Immature natural killer cell (primary cell): ENCODE measurements at regions not wholly inside any gene's neighbourhood (a gene's known extent, or its start where the extent isn't known, plus 50 kb on each side); places are given as distances from the start of the nearest gene placed in this dataset.
"Not testable (repeated sequence)": the region's sequence is repeated elsewhere in the genome, so short reads cannot be mapped to it uniquely, and the experiment has no call there.

ENCODE experiments used
- DNase-seq, 3 donors: peaks; one replicate each; pipeline ENCODE4 v3.0.0; 2022; ENCODE audit warnings: mixed read lengths in 1 of 3
- H3K27ac Mint-ChIP-seq, 6 donors: one replicate each; pipeline ENCODE4 v1.8.0; 2020; ENCODE audit warnings: mixed read lengths in 6 of 6, mild to moderate bottlenecking in 5 of 6, inconsistent platforms in 4 of 6, moderate library complexity in 3 of 6
- H3K27me3 Mint-ChIP-seq, 3 donors: one replicate each; pipeline ENCODE4 v1.8.0; 2020 to 2021; ENCODE audit warnings: low read depth in 3 of 3, mild to moderate bottlenecking in 3 of 3, mixed read lengths in 3 of 3, moderate library complexity in 3 of 3, inconsistent platforms in 1 of 3
- H3K36me3 Mint-ChIP-seq, 3 donors: one replicate each; pipeline ENCODE4 v1.8.0; 2020; ENCODE audit warnings: mixed read lengths in 3 of 3, inconsistent platforms in 2 of 3, mild to moderate bottlenecking in 2 of 3
- H3K4me1 Mint-ChIP-seq, 2 donors: one replicate each; pipeline ENCODE4 v1.8.0; 2020; ENCODE audit warnings: inconsistent platforms in 2 of 2, mild to moderate bottlenecking in 2 of 2, mixed read lengths in 2 of 2, moderate library complexity in 1 of 2
- H3K4me3 Mint-ChIP-seq, 5 donors: one replicate each; pipeline ENCODE4 v1.8.0; 2020; ENCODE audit warnings: mild to moderate bottlenecking in 5 of 5, mixed read lengths in 5 of 5, inconsistent platforms in 3 of 5, moderate library complexity in 3 of 5
- H3K9me3 Mint-ChIP-seq, 6 donors: one replicate each; pipeline ENCODE4 v1.8.0; 2020; ENCODE audit warnings: mild to moderate bottlenecking in 6 of 6, mixed read lengths in 6 of 6, inconsistent platforms in 4 of 6, moderate library complexity in 3 of 6

DNA sequence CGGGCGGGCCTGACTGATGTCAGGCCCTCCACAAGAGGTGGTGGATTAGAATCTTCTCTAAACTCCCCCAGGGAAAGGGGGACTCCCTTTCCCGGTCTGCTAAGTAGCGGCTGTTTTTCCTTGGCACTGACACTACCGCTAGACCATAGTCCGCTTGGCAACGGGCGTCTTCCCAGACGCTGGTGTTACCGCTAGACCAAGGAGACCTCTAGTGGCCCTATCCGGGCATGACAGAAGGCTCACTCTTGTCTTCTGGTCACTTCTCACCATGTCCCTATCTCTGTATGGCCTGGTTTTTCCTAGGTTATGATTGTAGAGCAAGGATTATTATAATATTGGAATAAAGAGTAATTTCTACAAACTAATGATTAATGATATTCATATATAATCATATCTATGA lies 318.2 kb upstream of the DKK2 start:
- H3K27ac Mint-ChIP-seq, H3K36me3 Mint-ChIP-seq, H3K4me3 Mint-ChIP-seq, DNase-seq, H3K9me3 Mint-ChIP-seq, H3K27me3 Mint-ChIP-seq, H3K4me1 Mint-ChIP-seq: not testable (repeated sequence)

GRCh38 chr4:107351196-107351595 lies 315.1 kb upstream of the DKK2 start:
- Mint-ChIP-seq H3K27me3 (peaks cover 0 to 2% (median 0%) of the 10 kb centered on the region in 3 donors), H3K9me3 (peaks cover 0 to 5% (median 3%) of the 10 kb centered on the region in 6 donors), H3K36me3 (no peaks in the 10 kb centered on the region), H3K4me3 (no peak overlapping the region), H3K4me1 (no peaks in the 10 kb centered on the region), H3K27ac (no peak overlapping the region)
- DNase-seq: no peak

DNA sequence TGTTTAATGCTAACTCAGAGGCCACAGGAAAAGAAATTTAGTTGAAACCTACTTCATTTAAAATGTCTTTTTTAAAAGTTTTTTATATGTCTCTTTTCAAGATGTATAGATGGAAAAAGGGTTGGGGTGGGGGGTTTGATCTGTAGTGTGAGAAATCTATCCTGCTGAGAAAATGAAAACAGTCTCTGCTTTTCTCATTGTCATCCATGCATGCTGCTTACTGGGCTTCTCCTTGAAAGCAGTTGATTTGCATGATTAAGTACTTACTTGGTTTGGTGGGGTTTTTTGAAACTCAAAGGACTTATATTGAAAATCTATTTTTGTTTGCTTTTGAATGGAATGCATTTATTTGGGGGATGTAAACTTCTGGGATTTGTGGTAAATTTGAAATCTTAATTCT lies 313.6 kb upstream of the DKK2 start:
- no peak for DNase-seq
- no peak overlapping the region for H3K4me3 Mint-ChIP-seq
- H3K27me3 Mint-ChIP-seq: peaks cover 0 to 2% (median 1%) of the 10 kb centered on the region in 3 donors
- H3K27ac Mint-ChIP-seq: no peak overlapping the region
- no peaks in the 10 kb centered on the region for H3K36me3 Mint-ChIP-seq
- peaks cover 0 to 5% (median under 1%) of the 10 kb centered on the region in 6 donors for H3K9me3 Mint-ChIP-seq
- no peaks in the 10 kb centered on the region for H3K4me1 Mint-ChIP-seq

DNA sequence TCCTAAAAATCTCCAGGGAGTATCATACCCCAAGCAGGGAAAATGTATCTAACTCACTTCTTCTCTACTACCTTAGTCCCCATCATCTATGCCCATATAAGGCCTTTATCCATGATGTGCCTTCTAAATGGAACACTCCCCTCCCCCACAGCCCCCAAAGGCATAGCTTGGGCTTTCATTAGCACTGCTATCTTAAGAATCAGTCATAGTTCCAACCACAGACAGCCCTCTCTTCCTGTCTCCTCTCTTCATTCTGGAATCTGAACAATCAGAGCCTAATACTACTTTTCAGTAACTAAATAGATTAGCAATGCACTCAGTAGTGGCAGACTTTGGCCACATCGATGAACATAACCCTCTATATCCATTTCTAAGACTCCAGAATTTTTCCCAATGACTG lies 313.2 kb upstream of the DKK2 start:
- no peak overlapping the region for H3K4me3 Mint-ChIP-seq
- no peak for DNase-seq
- H3K36me3 Mint-ChIP-seq: no peaks in the 10 kb centered on the region
- H3K9me3 Mint-ChIP-seq: peaks cover 0 to 5% (median 0%) of the 10 kb centered on the region in 6 donors
- no peak overlapping the region for H3K27ac Mint-ChIP-seq
- no peaks in the 10 kb centered on the region for H3K4me1 Mint-ChIP-seq
- peaks cover 0 to 2% (median 1%) of the 10 kb centered on the region in 3 donors for H3K27me3 Mint-ChIP-seq

- Mint-ChIP-seq H3K36me3 (no peaks in the 10 kb centered on the region), H3K27ac (no peak overlapping the region), H3K27me3 (peaks cover 0 to 2% (median 1%) of the 10 kb centered on the region in 3 donors), H3K4me3 (no peak overlapping the region), H3K9me3 (peaks cover 0 to 1% (median 0%) of the 10 kb centered on the region in 6 donors), H3K4me1 (no peaks in the 10 kb centered on the region)
- DNase-seq: no peak
Measured at GRCh38 chr4:107348188-107349050, 312.3 kb upstream of the DKK2 start.

GRCh38 chr4:107333518-107333917 lies 297.4 kb upstream of the DKK2 start:
- peaks cover 0 to 1% (median 0%) of the 10 kb centered on the region in 3 donors for H3K27me3 Mint-ChIP-seq
- H3K9me3 Mint-ChIP-seq: peaks cover 2 to 23% (median 10%) of the 10 kb centered on the region in 6 donors
- no peaks in the 10 kb centered on the region for H3K4me1 Mint-ChIP-seq
- no peak overlapping the region for H3K27ac Mint-ChIP-seq
- H3K36me3 Mint-ChIP-seq: no peaks in the 10 kb centered on the region
- no peak for DNase-seq
- no peak overlapping the region for H3K4me3 Mint-ChIP-seq

DNA sequence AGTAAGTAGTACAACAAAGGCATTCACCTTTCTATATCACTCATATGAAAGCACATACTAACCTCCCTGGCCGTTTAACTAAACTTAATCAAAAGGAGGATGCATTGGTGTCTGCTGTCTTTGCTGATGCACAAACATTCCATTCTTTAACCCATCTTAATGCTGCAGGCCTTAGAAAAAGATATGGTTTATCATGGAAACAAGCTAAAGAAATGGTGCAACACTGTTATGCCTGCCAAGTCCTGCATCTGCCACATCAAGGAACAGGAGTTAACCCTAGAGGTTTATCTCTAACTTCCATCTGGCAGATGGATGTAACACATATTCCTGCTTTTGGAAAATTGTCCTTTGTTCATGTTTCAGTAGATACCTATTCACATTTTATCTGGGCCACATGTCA lies 296.5 kb upstream of the DKK2 start:
- H3K27me3 Mint-ChIP-seq, H3K27ac Mint-ChIP-seq: not testable (repeated sequence)

DNA sequence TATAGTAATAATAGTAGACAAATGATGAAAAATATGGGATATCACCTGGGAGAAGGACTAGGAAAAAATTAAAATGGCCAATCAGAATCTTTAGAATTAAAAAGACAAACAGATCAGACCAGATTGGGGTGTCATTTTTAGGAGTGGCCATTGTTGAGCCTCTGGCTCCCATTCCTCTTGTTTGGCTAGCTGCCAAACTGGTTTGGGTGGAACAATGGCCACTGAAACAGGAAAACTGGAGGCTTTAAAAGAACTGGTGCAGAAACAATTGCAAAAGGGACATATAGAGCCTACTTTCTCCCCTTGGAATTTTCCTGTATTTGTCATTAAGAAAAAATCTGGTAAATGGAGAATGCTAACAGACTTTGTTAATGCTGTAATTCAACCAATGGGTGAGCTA lies 294.8 kb upstream of the DKK2 start:
- Mint-ChIP-seq H3K27ac (no peak overlapping the region), H3K4me3 (no peak overlapping the region), H3K36me3 (no peaks in the 10 kb centered on the region), H3K9me3 (peaks cover 4 to 25% (median 12%) of the 10 kb centered on the region in 6 donors), H3K4me1 (no peaks in the 10 kb centered on the region), H3K27me3 (peaks cover 0 to 1% (median 1%) of the 10 kb centered on the region in 3 donors)
- no peak for DNase-seq

More for the DNA sequence above, 296.5 kb upstream of the DKK2 start:
- H3K36me3 Mint-ChIP-seq, DNase-seq, H3K4me3 Mint-ChIP-seq, H3K4me1 Mint-ChIP-seq: not testable (repeated sequence)
- peaks cover 4 to 25% (median 15%) of the 10 kb centered on the region in 6 donors for H3K9me3 Mint-ChIP-seq

GRCh38 chr4:107319386-107319785 lies 283.3 kb upstream of the DKK2 start:
- H3K4me1 Mint-ChIP-seq: no peaks in the 10 kb centered on the region
- no peak overlapping the region for H3K27ac Mint-ChIP-seq
- H3K9me3 Mint-ChIP-seq: peaks cover 0 to 14% (median 3%) of the 10 kb centered on the region in 6 donors
- no peak for DNase-seq
- no peaks in the 10 kb centered on the region for H3K27me3 Mint-ChIP-seq
- H3K4me3 Mint-ChIP-seq: no peak overlapping the region
- no peaks in the 10 kb centered on the region for H3K36me3 Mint-ChIP-seq

DNA sequence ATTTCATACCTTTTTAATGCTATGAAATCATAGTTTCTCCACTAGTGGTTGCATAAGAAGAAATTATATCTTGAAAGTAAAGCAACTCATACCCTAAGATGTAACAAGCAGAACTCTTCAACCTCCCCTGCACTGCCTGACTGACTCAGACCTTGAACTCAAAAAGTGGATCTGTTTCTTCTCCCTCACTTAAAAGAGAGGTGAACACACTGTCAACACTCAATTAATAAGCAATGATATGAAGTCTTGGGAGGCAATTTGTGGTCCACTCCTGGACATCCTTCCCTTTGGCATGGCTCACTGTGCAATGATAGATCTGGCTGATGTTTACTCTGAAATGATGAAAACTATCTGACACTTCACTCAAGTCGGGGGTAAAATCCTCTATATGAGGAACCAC lies 282.0 kb upstream of the DKK2 start:
- no peaks in the 10 kb centered on the region for H3K27me3 Mint-ChIP-seq
- peaks cover 0 to 19% (median 3%) of the 10 kb centered on the region in 6 donors for H3K9me3 Mint-ChIP-seq
- no peak overlapping the region for H3K27ac Mint-ChIP-seq
- H3K4me1 Mint-ChIP-seq: no peaks in the 10 kb centered on the region
- no peaks in the 10 kb centered on the region for H3K36me3 Mint-ChIP-seq
- DNase-seq: no peak
- H3K4me3 Mint-ChIP-seq: no peak overlapping the region

GRCh38 chr4:107317611-107318010 lies 281.5 kb upstream of the DKK2 start:
- no peaks in the 10 kb centered on the region for H3K4me1 Mint-ChIP-seq
- H3K9me3 Mint-ChIP-seq: peaks cover 0 to 19% (median 3%) of the 10 kb centered on the region in 6 donors
- no peak overlapping the region for H3K27ac Mint-ChIP-seq
- H3K27me3 Mint-ChIP-seq: no peaks in the 10 kb centered on the region
- no peak overlapping the region for H3K4me3 Mint-ChIP-seq
- no peaks in the 10 kb centered on the region for H3K36me3 Mint-ChIP-seq
- DNase-seq: no peak

DNA sequence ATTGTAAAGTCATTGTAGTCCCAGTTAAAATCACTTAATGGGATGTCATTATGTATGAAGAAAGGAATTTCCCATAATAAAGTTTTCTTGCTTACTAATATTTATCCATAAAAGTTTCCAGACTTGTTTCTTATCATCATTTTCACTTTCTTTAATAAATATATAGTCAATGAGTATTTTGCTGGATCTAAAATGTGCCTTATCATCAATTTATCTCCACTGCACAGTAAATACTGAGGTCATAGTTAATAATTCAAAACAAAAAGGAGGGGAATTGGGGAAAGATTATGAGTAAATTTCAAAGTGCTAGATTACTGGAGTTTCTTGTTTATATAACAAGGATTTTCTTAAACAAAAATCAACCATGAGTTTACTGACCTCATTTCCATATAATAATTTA lies 279.5 kb upstream of the DKK2 start:
- Mint-ChIP-seq H3K9me3 (peaks cover 0 to 7% (median 1%) of the 10 kb centered on the region in 6 donors), H3K4me1 (no peaks in the 10 kb centered on the region), H3K27ac (no peak overlapping the region), H3K27me3 (no peaks in the 10 kb centered on the region), H3K36me3 (no peaks in the 10 kb centered on the region), H3K4me3 (no peak overlapping the region)
- DNase-seq: no peak

DNA sequence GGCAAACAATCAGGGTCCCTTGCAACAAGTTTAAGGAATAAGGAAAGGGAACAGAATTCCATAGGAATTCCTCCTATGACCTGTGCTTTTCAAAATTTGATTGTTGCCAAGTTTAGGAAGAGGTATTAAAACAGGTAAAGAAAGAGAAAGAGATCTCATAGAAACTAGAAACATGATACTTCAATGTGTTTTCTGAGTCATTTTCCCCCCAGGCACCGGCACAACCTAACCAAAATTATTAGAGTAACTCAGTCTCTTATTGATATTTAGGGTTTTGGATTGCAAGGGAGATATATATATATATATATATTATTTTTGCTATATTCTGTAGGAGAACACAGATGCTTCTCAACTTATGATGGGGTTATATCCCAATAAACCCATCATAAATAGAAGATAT lies 278.0 kb upstream of the DKK2 start:
- Mint-ChIP-seq H3K36me3 (no peaks in the 10 kb centered on the region), H3K4me3 (no peak overlapping the region), H3K27ac (no peak overlapping the region), H3K9me3 (peaks cover 0 to 6% (median 2%) of the 10 kb centered on the region in 6 donors), H3K27me3 (no peaks in the 10 kb centered on the region), H3K4me1 (no peaks in the 10 kb centered on the region)
- no peak for DNase-seq

DNA sequence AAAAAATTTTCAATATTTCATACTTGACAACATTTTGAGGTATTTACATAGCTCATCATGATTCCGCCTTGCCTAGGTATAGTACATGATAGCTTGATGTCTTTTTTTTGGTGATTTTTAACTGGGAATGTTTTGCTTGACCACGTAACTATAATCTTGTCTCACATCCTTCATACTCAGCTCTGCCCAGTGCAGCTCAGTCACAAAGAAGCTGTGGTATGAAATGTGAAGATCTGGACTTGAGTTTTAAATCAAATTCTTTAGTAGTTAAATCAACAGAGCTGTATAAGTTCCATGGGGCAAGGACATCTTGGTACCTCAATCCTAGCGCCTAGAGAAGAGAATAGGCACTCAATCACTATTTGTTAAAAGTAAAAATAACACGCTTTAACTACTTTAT lies 276.3 kb upstream of the DKK2 start:
- Mint-ChIP-seq H3K27me3 (no peaks in the 10 kb centered on the region), H3K27ac (no peak overlapping the region), H3K36me3 (no peaks in the 10 kb centered on the region), H3K4me3 (no peak overlapping the region), H3K9me3 (peaks cover 0 to 6% (median 2%) of the 10 kb centered on the region in 6 donors), H3K4me1 (no peaks in the 10 kb centered on the region)
- DNase-seq: no peak
